ENCODE measurements at regions not wholly inside any gene's neighbourhood (a gene's known extent, or its start where the extent isn't known, plus 50 kb on each side); places are given as distances from the start of the nearest gene placed in this dataset.

- Histone ChIP-seq H3K36me3 (no peaks in the 10 kb centered on the region), H3K4me3 (no peak overlapping the region), H3K27me3 (no peaks in the 10 kb centered on the region), H3K4me1 (no peaks in the 10 kb centered on the region), H3K9me3 (no peaks in the 10 kb centered on the region), H3K27ac (no peak overlapping the region)
- WGBS, 2 donors (ENCODE audit: low coverage in 1 of 2) = 67 to 72% methylated on average over 1 to 3 of the region's 3 CpGs
- in situ Hi-C loops (cut with MboI; ENCODE audit: low pct_ligation_motif_present in 1 of 4, low pct_unique_long_range_greater_than_20kb in 1 of 4, low sequenced_read_pairs in 3 of 4) = no loop called here
- no peak for DNase-seq
- intact Hi-C loops (cut with DNase I; ENCODE audit: low total_unique reads) = no loop called here
- no peak for TF ChIP-seq POLR2AphosphoS5 (IDR thresholded peaks at IDR 0.05)
- no peak for TF ChIP-seq POLR2A (IDR thresholded peaks at IDR 0.05)
These were observed 167.7 kb upstream of the SERPINE2 start for GRCh38 chr2:224206816-224207215.

- H3K36me3 ChIP-seq = no peaks in the 10 kb centered on the region
- in situ Hi-C loops (cut with MboI; ENCODE audit: low pct_ligation_motif_present in 1 of 4, low pct_unique_long_range_greater_than_20kb in 1 of 4, low sequenced_read_pairs in 3 of 4) (no loop called here), intact Hi-C loops (cut with DNase I; ENCODE audit: low total_unique reads) (no loop called here)
- no peak for DNase-seq
- no peaks in the 10 kb centered on the region for H3K27me3 ChIP-seq
- no peak overlapping the region for H3K4me3 ChIP-seq
- H3K9me3 ChIP-seq = no peaks in the 10 kb centered on the region
- TF ChIP-seq POLR2A (IDR thresholded peaks at IDR 0.05) (no peak), POLR2AphosphoS5 (IDR thresholded peaks at IDR 0.05) (no peak), EP300 (IDR thresholded peaks at IDR 0.05; ENCODE audit: low read depth) (no peak), CTCF (IDR thresholded peaks at IDR 0.05) (no peak)
- H3K4me1 ChIP-seq = no peaks in the 10 kb centered on the region
- H3K27ac ChIP-seq = no peak overlapping the region
- 78 to 91% methylated on average over 4 to 6 of the region's 6 CpGs for WGBS, 2 donors (ENCODE audit: low coverage in 1 of 2)
These were observed 163.3 kb upstream of the SERPINE2 start for GRCh38 chr2:224202281-224202865.

- in situ Hi-C loops (cut with MboI; ENCODE audit: low pct_ligation_motif_present in 1 of 4, low pct_unique_long_range_greater_than_20kb in 1 of 4, low sequenced_read_pairs in 3 of 4) = no loop called here
- Histone ChIP-seq H3K36me3 (no peaks in the 10 kb centered on the region), H3K9me3 (no peaks in the 10 kb centered on the region), H3K4me3 (no peak overlapping the region), H3K27me3 (no peaks in the 10 kb centered on the region), H3K27ac (no peak overlapping the region), H3K4me1 (no peaks in the 10 kb centered on the region)
- no peak for TF ChIP-seq CTCF (IDR thresholded peaks at IDR 0.05)
- TF ChIP-seq POLR2AphosphoS5 (IDR thresholded peaks at IDR 0.05) = no peak
- no peak for DNase-seq
- intact Hi-C loops (cut with DNase I; ENCODE audit: low total_unique reads) = no loop called here
- 61 to 82% methylated on average over 5 of the region's 5 CpGs for WGBS, 2 donors (ENCODE audit: low coverage in 1 of 2)
These were observed 159.3 kb upstream of the SERPINE2 start for GRCh38 chr2:224198436-224198835.

- no peaks in the 10 kb centered on the region for H3K36me3 ChIP-seq
- H3K4me3 ChIP-seq = no peak overlapping the region
- H3K27ac ChIP-seq = no peak overlapping the region
- H3K4me1 ChIP-seq = no peaks in the 10 kb centered on the region
- in situ Hi-C loops (cut with MboI; ENCODE audit: low pct_ligation_motif_present in 1 of 4, low pct_unique_long_range_greater_than_20kb in 1 of 4, low sequenced_read_pairs in 3 of 4) = no loop called here
- no peaks in the 10 kb centered on the region for H3K9me3 ChIP-seq
- TF ChIP-seq EP300 (IDR thresholded peaks at IDR 0.05; ENCODE audit: low read depth) = no peak
- no peak for TF ChIP-seq POLR2A (IDR thresholded peaks at IDR 0.05)
- no peak for TF ChIP-seq POLR2AphosphoS5 (IDR thresholded peaks at IDR 0.05)
- no peak for TF ChIP-seq CTCF (IDR thresholded peaks at IDR 0.05)
- H3K27me3 ChIP-seq = no peaks in the 10 kb centered on the region
- no peak for DNase-seq
- intact Hi-C loops (cut with DNase I; ENCODE audit: low total_unique reads) = no loop called here
- 77 to 83% methylated on average over 2 of the region's 2 CpGs for WGBS, 2 donors (ENCODE audit: low coverage in 1 of 2)
These were observed 157.7 kb upstream of the SERPINE2 start for GRCh38 chr2:224196810-224197209.

- DNase-seq = no peak
- Histone ChIP-seq H3K27me3 (no peaks in the 10 kb centered on the region), H3K4me3 (no peak overlapping the region), H3K27ac (no peak overlapping the region), H3K36me3 (no peaks in the 10 kb centered on the region), H3K4me1 (no peaks in the 10 kb centered on the region), H3K9me3 (no peaks in the 10 kb centered on the region)
- intact Hi-C loops (cut with DNase I; ENCODE audit: low total_unique reads) = no loop called here
- in situ Hi-C loops (cut with MboI; ENCODE audit: low pct_ligation_motif_present in 1 of 4, low pct_unique_long_range_greater_than_20kb in 1 of 4, low sequenced_read_pairs in 3 of 4) = no loop called here
- no peak for TF ChIP-seq POLR2A (IDR thresholded peaks at IDR 0.05)
- no peak for TF ChIP-seq POLR2AphosphoS5 (IDR thresholded peaks at IDR 0.05)
- no peak for TF ChIP-seq CTCF (IDR thresholded peaks at IDR 0.05)
- 58 to 75% methylated on average over 1 to 2 of the region's 2 CpGs for WGBS, 2 donors (ENCODE audit: low coverage in 1 of 2)
These were observed 157.0 kb upstream of the SERPINE2 start for GRCh38 chr2:224195925-224196571.

Measured in transverse colon (tissue), 4 donors.